Cardiac muscle cell (in vitro differentiated cells and primary cell): ENCODE measurements at regions not wholly inside any gene's neighbourhood (a gene's known extent, or its start where the extent isn't known, plus 50 kb on each side); places are given as distances from the start of the nearest gene placed in this dataset.

ENCODE experiments used
- DNase-seq, 2 donors: peaks; one replicate each; pipeline versions ENCODE4 v3.0.0 to v3.0.0-alpha.2; 2010 to 2017; ENCODE audit warnings: low read depth in 1 of 2, low spot score in 1 of 2
- H3K27ac ChIP-seq: fragments of 200-600 bp; sonication (generic); 2 replicates; pipeline ENCODE4 v1.5.1; 2016
- H3K27me3 ChIP-seq: fragments of 200-600 bp; sonication (generic); 2 replicates; pipeline ENCODE4 v1.6.0; 2016; ENCODE audit warnings: control low read depth
- H3K36me3 ChIP-seq: fragments of 200-600 bp; sonication (generic); 2 replicates; pipeline ENCODE4 v1.5.1; 2016; ENCODE audit warnings: control low read depth
- H3K4me1 ChIP-seq: fragments of 200-600 bp; sonication (generic); 2 replicates; pipeline ENCODE4 v1.8.1; 2017; ENCODE audit warnings: low read depth, mild to moderate bottlenecking, mixed run types
- H3K4me3 ChIP-seq: fragments of 200-600 bp; sonication (generic); 2 replicates; pipeline ENCODE4 v1.5.1; 2016; ENCODE audit warnings: mild to moderate bottlenecking
- H3K9me3 ChIP-seq: fragments of 200-600 bp; sonication (generic); 2 replicates; pipeline ENCODE4 v1.5.1; 2017; ENCODE audit warnings: low read depth, mild to moderate bottlenecking, control low read depth
- CTCF ChIP-seq: IDR thresholded peaks from 2 replicates; pipeline ENCODE4 v1.5.1; 2012; ENCODE audit warnings: low read depth, mild to moderate bottlenecking, low read length

GRCh38 chr7:86469680-86470295 is 173.9 kb upstream of the GRM3 start:
- Histone ChIP-seq H3K9me3 (no peaks in the 10 kb centered on the region), H3K27ac (no peak overlapping the region), H3K36me3 (no peaks in the 10 kb centered on the region), H3K27me3 (no peaks in the 10 kb centered on the region), H3K4me3 (no peak overlapping the region), H3K4me1 (no peaks in the 10 kb centered on the region)
- TF ChIP-seq CTCF, result peak; percentile 64
- DNase-seq, result peak; percentile 78 to 91

- Histone ChIP-seq H3K27me3 (no peaks in the 10 kb centered on the region), H3K9me3 (no peaks in the 10 kb centered on the region), H3K4me1 (no peaks in the 10 kb centered on the region), H3K4me3 (no peak overlapping the region), H3K27ac (no peak overlapping the region), H3K36me3 (no peaks in the 10 kb centered on the region)
- no peak for DNase-seq
- no peak for TF ChIP-seq CTCF
These were observed 189.0 kb upstream of the GRM3 start for GRCh38 chr7:86454753-86455152.

GRCh38 chr7:86453454-86453853 is 190.3 kb upstream of the GRM3 start:
- Histone ChIP-seq H3K27me3 (no peaks in the 10 kb centered on the region), H3K27ac (no peak overlapping the region), H3K4me3 (no peak overlapping the region), H3K4me1 (peaks cover 3% of the 10 kb centered on the region), H3K36me3 (no peaks in the 10 kb centered on the region), H3K9me3 (no peaks in the 10 kb centered on the region)
- TF ChIP-seq CTCF, result no peak
- DNase-seq, result no peak

GRCh38 chr7:86448856-86449255 is 194.9 kb upstream of the GRM3 start:
- peak in 1 of 2 donors; percentile 51 for DNase-seq
- Histone ChIP-seq H3K27ac (no peak overlapping the region), H3K9me3 (no peaks in the 10 kb centered on the region), H3K27me3 (no peaks in the 10 kb centered on the region), H3K4me1 (peaks cover 6% of the 10 kb centered on the region), H3K36me3 (no peaks in the 10 kb centered on the region), H3K4me3 (no peak overlapping the region)
- TF ChIP-seq CTCF, result no peak

GRCh38 chr7:86445285-86445684 is 198.4 kb upstream of the GRM3 start:
- Histone ChIP-seq H3K36me3 (no peaks in the 10 kb centered on the region), H3K4me3 (no peak overlapping the region), H3K27me3 (no peaks in the 10 kb centered on the region), H3K27ac (no peak overlapping the region), H3K9me3 (no peaks in the 10 kb centered on the region), H3K4me1 (peaks cover 6% of the 10 kb centered on the region)
- no peak for DNase-seq
- TF ChIP-seq CTCF, result no peak
